H1 (cell line): ENCODE measurements at regions not wholly inside any gene's neighbourhood (a gene's known extent, or its start where the extent isn't known, plus 50 kb on each side); places are given as distances from the start of the nearest gene placed in this dataset.

Experiments
- CTCF ChIA-PET: fragments of 300-600 bp; sonication (Branson Sonifier 250); formaldehyde crosslinking; loops from one replicate; lab custom pipeline; 2021; ENCODE audit not compliant: partially characterized antibody; lab: Charles Lee
- POLR2A ChIA-PET: fragments of 300-600 bp; sonication (Branson Sonifier 250); formaldehyde crosslinking; loops from one replicate; lab custom pipeline; 2021; ENCODE audit warnings: inconsistent platforms; ENCODE audit not compliant: partially characterized antibody; lab: Charles Lee
- DNase-seq, 2 experiments: peaks; one replicate each; pipeline versions ENCODE4 v3.0.0 to v3.0.0-alpha.2; 2010 to 2022; ENCODE audit warnings: low spot score in 2 of 2, low read depth in 1 of 2, mixed read lengths in 1 of 2
- FAIRE-seq: peaks from 2 replicates; lab custom pipeline; 2011; peaks lifted over from hg19 to GRCh38; lab: Jason Lieb, UNC
- H2AFZ ChIP-seq: 2 replicates; pipeline ENCODE4 v1.8.1; 2012; ENCODE audit warnings: low read length, inconsistent platforms
- H2AK5ac ChIP-seq: 2 replicates; pipeline ENCODE4 v1.6.1; 2013; ENCODE audit warnings: low read depth, low read length
- H2BK120ac ChIP-seq: replicated peaks from 2 replicates; pipeline ENCODE3; 2013; ENCODE audit warnings: low read depth, low read length, inconsistent platforms
- H2BK12ac ChIP-seq: 2 replicates; pipeline ENCODE4 v1.6.1; 2013; ENCODE audit warnings: low read depth, low read length
- H2BK15ac ChIP-seq: 2 replicates; pipeline ENCODE4 v1.6.1; 2013; ENCODE audit warnings: low read length
- H2BK20ac ChIP-seq: 2 replicates; pipeline ENCODE4 v1.6.1; 2013; ENCODE audit warnings: low read length
- H2BK5ac ChIP-seq: 2 replicates; pipeline ENCODE4 v1.6.1; 2013; ENCODE audit warnings: low read depth, low read length
- H3K14ac ChIP-seq: 2 replicates; pipeline ENCODE4 v1.6.1; 2013; ENCODE audit warnings: inconsistent platforms; ENCODE audit not compliant: insufficient read length
- H3K18ac ChIP-seq: 2 replicates; pipeline ENCODE4 v1.6.1; 2013; ENCODE audit warnings: low read length; ENCODE audit errors: extremely low read depth
- H3K23ac ChIP-seq: 2 replicates; pipeline ENCODE4 v1.6.1; 2013; ENCODE audit warnings: inconsistent platforms; ENCODE audit not compliant: insufficient read length
- H3K23me2 ChIP-seq: 2 replicates; pipeline ENCODE4 v1.6.1; 2013; ENCODE audit warnings: low read depth, low read length
- H3K27ac ChIP-seq: 2 replicates; pipeline ENCODE4 v1.6.1; 2011; ENCODE audit warnings: low read depth, low read length, inconsistent platforms
- H3K27me3 ChIP-seq, 4 experiments: replicated peaks in 1 of 4; 1 replicate in 1 of 4; 2 replicates in 3 of 4; pipeline versions ENCODE4 v1.6.1 to v1.8.1; 2011 to 2013; ENCODE audit warnings: low read length in 3 of 4, mild to moderate bottlenecking in 3 of 4, inconsistent platforms in 2 of 4, mixed read lengths in 2 of 4, moderate library complexity in 1 of 4; ENCODE audit not compliant: control insufficient read depth in 3 of 4, insufficient read depth in 3 of 4; ENCODE audit errors: extremely low read depth in 1 of 4
- H3K36me3 ChIP-seq, 4 experiments: 2 replicates each; pipeline versions ENCODE4 v1.6.1 to v1.8.1; 2011 to 2013; ENCODE audit warnings: mild to moderate bottlenecking in 4 of 4, low read length in 3 of 4, moderate library complexity in 2 of 4, control low read depth in 1 of 4, inconsistent platforms in 1 of 4; ENCODE audit not compliant: insufficient read depth in 4 of 4, control insufficient read depth in 2 of 4
- H3K4ac ChIP-seq: replicated peaks from 2 replicates; pipeline ENCODE3; 2013; ENCODE audit warnings: low read length, low read depth, mixed read lengths, inconsistent platforms; ENCODE audit not compliant: insufficient read length
- H3K4me1 ChIP-seq, 4 experiments: replicated peaks in 1 of 4; 1 replicate in 1 of 4; 2 replicates in 3 of 4; pipeline versions ENCODE4 v1.6.1 to v1.8.1; 2011 to 2013; ENCODE audit warnings: low read length in 3 of 4, inconsistent platforms in 2 of 4, mixed read lengths in 1 of 4; ENCODE audit not compliant: insufficient read depth in 4 of 4, control insufficient read depth in 3 of 4
- H3K4me2 ChIP-seq, 2 experiments: 2 replicates each; pipeline versions ENCODE4 v1.6.1 to v1.8.1; 2011 to 2013; ENCODE audit warnings: low read depth in 2 of 2, low read length in 2 of 2, control low read depth in 1 of 2, inconsistent platforms in 1 of 2, mild to moderate bottlenecking in 1 of 2; ENCODE audit not compliant: insufficient read depth in 1 of 2
- H3K4me3 ChIP-seq, 4 experiments: fragments of 200-600, 300-600 bp in 1 of 4; sonication (generic), shearing (Covaris generic), sonication (Bioruptor Twin) in 1 of 4; 2 replicates each; pipeline versions ENCODE4 v1.5.1 to v1.8.1; 2011 to 2016; ENCODE audit warnings: low read length in 4 of 4, low read depth in 3 of 4, control low read depth in 2 of 4, inconsistent platforms in 2 of 4, mild to moderate bottlenecking in 2 of 4, mixed read lengths in 1 of 4, moderate library complexity in 1 of 4; ENCODE audit not compliant: insufficient read depth in 2 of 4; ENCODE audit errors: extremely low read depth in 1 of 4
- H3K56ac ChIP-seq: replicated peaks from 2 replicates; pipeline ENCODE3; 2013; ENCODE audit warnings: low read depth, mild to moderate bottlenecking, mixed read lengths, low read length, inconsistent platforms; ENCODE audit not compliant: insufficient read length
- H3K79me1 ChIP-seq: 2 replicates; pipeline ENCODE4 v1.6.1; 2013; ENCODE audit warnings: low read depth, low read length, control low read depth
- H3K79me2 ChIP-seq, 2 experiments: 2 replicates each; pipeline versions ENCODE4 v1.6.1 to v1.8.1; 2012 to 2013; ENCODE audit warnings: low read length in 2 of 2, mild to moderate bottlenecking in 2 of 2, inconsistent platforms in 1 of 2; ENCODE audit not compliant: insufficient read depth in 2 of 2, control insufficient read depth in 1 of 2
- H3K9ac ChIP-seq, 4 experiments: replicated peaks in 1 of 4; 1 replicate in 1 of 4; 2 replicates in 3 of 4; pipeline versions ENCODE4 v1.6.1 to v1.8.1; 2011 to 2013; ENCODE audit warnings: low read depth in 3 of 4, low read length in 3 of 4, control low read depth in 2 of 4, mild to moderate bottlenecking in 2 of 4, moderate library complexity in 2 of 4, inconsistent platforms in 1 of 4; ENCODE audit errors: extremely low read depth in 1 of 4
- H3K9me3 ChIP-seq, 2 experiments: 2 replicates each; pipeline versions ENCODE4 v1.6.1 to v1.8.1; 2012 to 2013; ENCODE audit warnings: mild to moderate bottlenecking in 2 of 2, moderate library complexity in 2 of 2, control low read depth in 1 of 2, inconsistent platforms in 1 of 2, low read depth in 1 of 2, low read length in 1 of 2, mixed read lengths in 1 of 2; ENCODE audit not compliant: insufficient read depth in 2 of 2
- H4K20me1 ChIP-seq, 2 experiments: replicated peaks in 1 of 2; 2 replicates each; pipeline versions ENCODE3 to v1.8.1; 2011 to 2013; ENCODE audit warnings: inconsistent platforms in 2 of 2, low read length in 2 of 2, mild to moderate bottlenecking in 1 of 2; ENCODE audit not compliant: insufficient read depth in 2 of 2, control insufficient read depth in 1 of 2
- H4K5ac ChIP-seq: 2 replicates; pipeline ENCODE4 v1.6.1; 2013; ENCODE audit warnings: low read length, low read depth, mixed read lengths, inconsistent platforms; ENCODE audit not compliant: insufficient read length
- H4K8ac ChIP-seq: 2 replicates; pipeline ENCODE4 v1.8.0; 2013; ENCODE audit warnings: mild to moderate bottlenecking, moderate library complexity, low read length, inconsistent platforms; ENCODE audit not compliant: insufficient read depth; ENCODE audit errors: extremely low read depth
- H4K91ac ChIP-seq: replicated peaks from 2 replicates; pipeline ENCODE3; 2013; ENCODE audit warnings: low read length, mixed read lengths, inconsistent platforms; ENCODE audit not compliant: insufficient read length
- ATF2 ChIP-seq: IDR thresholded peaks from 2 replicates; pipeline ENCODE4 v1.6.1; 2012; ENCODE audit warnings: low read length, inconsistent platforms
- BACH1 ChIP-seq: IDR thresholded peaks from 2 replicates; pipeline ENCODE4 v1.6.1; 2012; ENCODE audit warnings: low read length, improper control_type of control experiment
- E2F6 ChIP-seq: IDR thresholded peaks from 2 replicates; pipeline ENCODE4 v1.6.1; 2012; ENCODE audit warnings: inconsistent platforms
- HDAC2 ChIP-seq, 2 experiments: fragments of 300-600 bp in 1 of 2; sonication (generic) in 1 of 2; IDR thresholded peaks; 2 replicates each; pipeline ENCODE4 v1.6.1; 2011 to 2012; ENCODE audit warnings: low read depth in 2 of 2, low read length in 2 of 2, mild to moderate bottlenecking in 2 of 2, moderate library complexity in 2 of 2, borderline replicate concordance in 1 of 2, inconsistent platforms in 1 of 2
- PHF8 ChIP-seq: fragments of 200-600 bp; sonication (generic); conservative IDR thresholded peaks from 2 replicates; pipeline ENCODE4 v1.7.1; 2012; ENCODE audit warnings: low read depth, mild to moderate bottlenecking, inconsistent platforms, low read length, moderate library complexity
- POLR2A ChIP-seq, 2 experiments: IDR thresholded peaks; 1 replicate in 1 of 2; 2 replicates in 1 of 2; pipeline ENCODE4 v1.6.1; 2011; ENCODE audit warnings: low read depth in 2 of 2, low read length in 2 of 2, mild to moderate bottlenecking in 2 of 2; ENCODE audit errors: control extremely low read depth in 1 of 2
- RFX5 ChIP-seq: IDR thresholded peaks from 2 replicates; pipeline ENCODE4 v1.6.1; 2011; ENCODE audit warnings: low read depth, low read length, improper control_type of control experiment, borderline replicate concordance
- RXRA ChIP-seq: IDR thresholded peaks from 2 replicates; pipeline ENCODE4 v1.6.1; 2011; ENCODE audit warnings: low read depth, mild to moderate bottlenecking, low read length, moderate library complexity; ENCODE audit not compliant: insufficient read depth
- WGBS, 2 experiments: shearing (Covaris generic) in 1 of 2; methylation state at CpG; one replicate each; pipeline versions ENCODE4 v1.1.6 to v1.1.7; 2013 to 2015; ENCODE audit warnings: low lambda C conversion rate in 2 of 2, mixed read lengths in 2 of 2, inconsistent platforms in 1 of 2, low coverage in 1 of 2, missing lambda C conversion rate in 1 of 2; ENCODE audit not compliant: insufficient replicate concordance in 2 of 2, insufficient coverage in 1 of 2, insufficient read length in 1 of 2; ENCODE audit errors: extremely low coverage in 1 of 2, missing lambda C conversion rate in 1 of 2; 5-methylcytosine and 5-hydroxymethylcytosine counted together

GRCh38 chr21:35828161-35828560 is 232.2 kb downstream of the SETD4 start:
- Histone ChIP-seq H3K56ac (no peak overlapping the region), H3K18ac (no peak overlapping the region), H3K23ac (no peak overlapping the region), H3K23me2 (no peaks in the 10 kb centered on the region), H3K27ac (no peak overlapping the region), H3K4me2 (no peak overlapping the region), H3K27me3 (no peaks in the 10 kb centered on the region), H3K4me3 (no peak overlapping the region), H3K4ac (no peak overlapping the region), H4K8ac (no peak overlapping the region), H2BK120ac (no peak overlapping the region), H2AK5ac (no peak overlapping the region), H3K79me1 (no peaks in the 10 kb centered on the region), H4K20me1 (no peaks in the 10 kb centered on the region), H4K91ac (no peak overlapping the region), H3K9ac (no peak overlapping the region), H3K9me3 (no peaks in the 10 kb centered on the region), H4K5ac (no peak overlapping the region), H2BK20ac (no peak overlapping the region), H2BK12ac (no peak overlapping the region), H3K79me2 (no peaks in the 10 kb centered on the region), H3K4me1 (peaks cover 0 to 4% (median 2%) of the 10 kb centered on the region in 4 experiments; a peak in 1 of 7 replicates), H2BK15ac (no peak overlapping the region), H2BK5ac (no peak overlapping the region), H2AFZ (no peak overlapping the region), H3K36me3 (no peaks in the 10 kb centered on the region), H3K14ac (no peak overlapping the region)
- 94% methylated on average over 4 of the region's 4 CpGs; no CpG with 5 or more reads in 1 of the 2 experiments for WGBS, 2 experiments
- FAIRE-seq: no peak
- no peak for DNase-seq
- ChIA-PET CTCF (interaction anchor here (0.7 to 2.6 kb wide), 2 partner anchors 12 to 84 kb away, joined by 3 to 14 read pairs; no protein-coding TSS in a partner anchor), POLR2A (no interaction called here)
- TF ChIP-seq RXRA (no peak), PHF8 (no peak), BACH1 (no peak), ATF2 (no peak), POLR2A (IDR thresholded peaks at IDR 0.05; ENCODE audit: control extremely low read depth in 1 of 2, low read depth in 2 of 2, low read length in 2 of 2) (no peak), HDAC2 (IDR thresholded peaks at IDR 0.05; ENCODE audit: borderline replicate concordance in 1 of 2, low read depth in 2 of 2, low read length in 2 of 2) (no peak), E2F6 (no peak), RFX5 (no peak)
